Type B pancreatic cell (in vitro differentiated cells): ENCODE measurements at regions not wholly inside any gene's neighbourhood (a gene's known extent, or its start where the extent isn't known, plus 50 kb on each side); places are given as distances from the start of the nearest gene placed in this dataset.

Experiments
- DNase-seq: peaks from one replicate; pipeline ENCODE4 v3.0.0; 2021; ENCODE audit warnings: mixed read lengths; ENCODE audit not compliant: unreplicated experiment; ENCODE audit errors: extremely low spot score
- H3K27ac Mint-ChIP-seq: 2 replicates; pipeline ENCODE4 v1.8.0; 2021; ENCODE audit warnings: mild to moderate bottlenecking, mixed read lengths
- H3K27me3 Mint-ChIP-seq: 2 replicates; pipeline ENCODE4 v1.8.0; 2021; ENCODE audit warnings: mixed read lengths
- H3K36me3 Mint-ChIP-seq: 2 replicates; pipeline ENCODE4 v1.8.0; 2021; ENCODE audit warnings: mixed read lengths
- H3K4me1 Mint-ChIP-seq: one replicate; pipeline ENCODE4 v1.8.0; 2021; ENCODE audit warnings: mixed read lengths; ENCODE audit not compliant: unreplicated experiment
- H3K4me3 Mint-ChIP-seq: 2 replicates; pipeline ENCODE4 v1.8.0; 2021; ENCODE audit warnings: mild to moderate bottlenecking, mixed read lengths
- H3K9me3 Mint-ChIP-seq: 2 replicates; pipeline ENCODE4 v1.8.0; 2021; ENCODE audit warnings: mixed read lengths
- TF ChIP-seq, protein P1 (sequence below): fragments of 200-600 bp; sonication (generic); conservative IDR thresholded peaks from 2 replicates; pipeline ENCODE4 v1.5.0; 2021; ENCODE audit warnings: antibody characterized with exemption, mild to moderate bottlenecking

DNA sequence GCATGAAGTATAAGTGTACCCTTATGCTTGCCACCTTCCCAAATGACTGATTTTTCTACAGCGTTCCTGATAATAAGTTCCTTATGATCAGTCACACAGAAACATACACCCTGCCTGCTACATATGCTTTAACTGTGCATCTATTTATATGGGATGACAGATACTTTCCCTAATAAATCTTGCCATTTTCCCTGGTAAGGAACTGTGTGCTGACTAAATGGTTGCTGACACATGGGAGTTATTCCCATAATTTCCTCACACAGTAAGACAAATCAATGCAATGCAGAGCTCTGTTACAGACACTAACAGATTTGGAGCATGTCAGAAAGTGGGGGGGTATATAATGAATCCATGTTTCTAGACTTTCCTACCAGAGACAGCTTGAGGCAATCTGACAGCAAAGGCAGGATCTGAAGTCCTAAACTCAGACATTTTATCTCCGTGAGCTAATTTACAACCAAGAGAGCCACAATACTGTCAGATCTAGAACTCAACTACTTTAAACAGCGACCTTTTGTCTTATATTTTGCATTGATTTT lies 86.9 kb upstream of the TCF12 start:
- Mint-ChIP-seq H3K4me1 (no peaks in the 10 kb centered on the region), H3K27ac (no peak overlapping the region)

DNA sequence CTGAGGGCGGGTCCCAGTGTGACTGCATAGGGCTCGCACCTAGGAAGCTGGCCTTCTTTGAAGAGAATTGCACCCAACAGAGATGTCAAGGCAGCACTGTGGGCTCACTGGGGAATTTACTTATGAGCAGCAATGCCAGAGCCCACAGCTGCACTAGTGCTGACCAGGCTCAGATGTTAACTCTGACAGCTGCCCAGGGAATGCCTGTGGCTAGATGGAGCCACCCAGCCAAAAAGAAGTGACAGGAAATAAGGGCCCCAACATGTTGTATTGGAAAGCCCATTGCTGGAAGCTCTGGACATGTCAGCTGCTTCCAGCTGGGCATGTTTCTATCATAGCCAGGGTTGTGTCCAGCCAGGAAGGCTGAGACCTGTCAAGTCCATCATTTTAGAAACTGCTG lies 90.9 kb upstream of the ZNF280D start:
- Mint-ChIP-seq H3K36me3 (no peaks in the 10 kb centered on the region), H3K4me3 (no peak overlapping the region), H3K4me1 (peaks cover 10% of the 10 kb centered on the region), H3K27ac (no peak overlapping the region), H3K9me3 (no peaks in the 10 kb centered on the region), H3K27me3 (no peaks in the 10 kb centered on the region)
- TF ChIP-seq, protein P1, sequence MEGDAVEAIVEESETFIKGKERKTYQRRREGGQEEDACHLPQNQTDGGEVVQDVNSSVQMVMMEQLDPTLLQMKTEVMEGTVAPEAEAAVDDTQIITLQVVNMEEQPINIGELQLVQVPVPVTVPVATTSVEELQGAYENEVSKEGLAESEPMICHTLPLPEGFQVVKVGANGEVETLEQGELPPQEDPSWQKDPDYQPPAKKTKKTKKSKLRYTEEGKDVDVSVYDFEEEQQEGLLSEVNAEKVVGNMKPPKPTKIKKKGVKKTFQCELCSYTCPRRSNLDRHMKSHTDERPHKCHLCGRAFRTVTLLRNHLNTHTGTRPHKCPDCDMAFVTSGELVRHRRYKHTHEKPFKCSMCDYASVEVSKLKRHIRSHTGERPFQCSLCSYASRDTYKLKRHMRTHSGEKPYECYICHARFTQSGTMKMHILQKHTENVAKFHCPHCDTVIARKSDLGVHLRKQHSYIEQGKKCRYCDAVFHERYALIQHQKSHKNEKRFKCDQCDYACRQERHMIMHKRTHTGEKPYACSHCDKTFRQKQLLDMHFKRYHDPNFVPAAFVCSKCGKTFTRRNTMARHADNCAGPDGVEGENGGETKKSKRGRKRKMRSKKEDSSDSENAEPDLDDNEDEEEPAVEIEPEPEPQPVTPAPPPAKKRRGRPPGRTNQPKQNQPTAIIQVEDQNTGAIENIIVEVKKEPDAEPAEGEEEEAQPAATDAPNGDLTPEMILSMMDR: no peak
- no peak for DNase-seq

More for the DNA sequence above, 86.9 kb upstream of the TCF12 start:
- Mint-ChIP-seq H3K9me3 (no peaks in the 10 kb centered on the region), H3K27me3 (no peaks in the 10 kb centered on the region), H3K36me3 (no peaks in the 10 kb centered on the region), H3K4me3 (no peak overlapping the region)
- DNase-seq: no peak
- TF ChIP-seq, protein P1: no peak

DNA sequence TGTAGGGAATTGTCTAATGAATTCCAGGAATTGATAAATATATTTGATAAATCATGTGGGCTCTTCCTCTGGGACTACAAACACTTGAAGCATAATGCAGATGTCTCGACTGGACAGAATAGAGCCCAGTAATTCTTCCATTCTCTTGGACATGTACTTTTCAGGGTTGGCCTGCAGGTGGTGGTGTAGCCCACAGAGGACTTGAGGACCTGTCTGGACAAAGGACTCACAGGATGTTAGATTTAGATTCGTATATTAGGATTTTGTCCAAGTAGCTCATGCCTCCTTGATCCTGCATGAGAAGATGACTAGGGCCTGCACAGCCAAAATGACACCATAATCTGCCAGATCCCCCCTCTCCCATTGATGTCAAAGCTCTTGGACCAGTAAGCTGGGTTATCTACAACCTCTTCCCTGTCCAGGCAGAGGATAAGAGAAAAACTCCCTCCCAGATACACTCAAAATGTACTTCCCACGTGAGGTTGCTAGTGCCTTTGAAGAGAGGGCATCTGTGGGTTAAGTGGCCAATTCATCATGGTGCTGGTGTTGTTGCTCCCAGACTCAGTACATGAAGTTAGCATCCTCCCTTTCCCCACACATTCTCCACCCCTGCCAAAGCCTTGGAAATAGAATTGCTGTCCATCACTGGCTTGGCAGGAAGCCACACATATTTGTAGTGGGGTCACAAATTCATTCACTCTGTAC lies 88.6 kb upstream of the ZNF280D start:
- no peaks in the 10 kb centered on the region for H3K36me3 Mint-ChIP-seq
- H3K27ac Mint-ChIP-seq: no peak overlapping the region
- TF ChIP-seq, protein P1: peak; percentile 76
- H3K4me1 Mint-ChIP-seq: peaks cover 14% of the 10 kb centered on the region
- no peak for DNase-seq
- H3K9me3 Mint-ChIP-seq: no peaks in the 10 kb centered on the region
- H3K4me3 Mint-ChIP-seq: no peak overlapping the region
- H3K27me3 Mint-ChIP-seq: no peaks in the 10 kb centered on the region

DNA sequence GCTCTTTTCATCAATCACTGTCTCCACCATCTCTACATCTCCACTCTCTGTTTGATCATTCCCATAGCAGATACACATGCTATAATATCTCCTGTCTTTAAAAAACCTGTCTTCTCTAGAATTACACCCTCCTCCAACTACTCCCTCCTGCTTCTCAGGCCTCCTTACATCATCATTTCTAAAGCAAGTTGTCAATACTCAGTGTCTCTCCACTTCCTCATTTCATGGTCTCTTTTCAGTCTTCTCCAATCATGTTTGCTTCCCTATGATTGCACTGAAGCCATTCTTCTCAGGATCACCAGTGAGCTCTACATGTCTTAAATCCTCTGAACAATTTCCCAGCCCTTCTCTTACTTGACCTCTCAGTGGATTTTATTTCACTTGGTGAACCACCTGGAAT lies 87.0 kb upstream of the ZNF280D start:
- Mint-ChIP-seq H3K9me3 (no peaks in the 10 kb centered on the region), H3K4me1 (peaks cover 16% of the 10 kb centered on the region), H3K27me3 (no peaks in the 10 kb centered on the region), H3K4me3 (no peak overlapping the region), H3K27ac (no peak overlapping the region), H3K36me3 (no peaks in the 10 kb centered on the region)
- TF ChIP-seq, protein P1: no peak
- no peak for DNase-seq

DNA sequence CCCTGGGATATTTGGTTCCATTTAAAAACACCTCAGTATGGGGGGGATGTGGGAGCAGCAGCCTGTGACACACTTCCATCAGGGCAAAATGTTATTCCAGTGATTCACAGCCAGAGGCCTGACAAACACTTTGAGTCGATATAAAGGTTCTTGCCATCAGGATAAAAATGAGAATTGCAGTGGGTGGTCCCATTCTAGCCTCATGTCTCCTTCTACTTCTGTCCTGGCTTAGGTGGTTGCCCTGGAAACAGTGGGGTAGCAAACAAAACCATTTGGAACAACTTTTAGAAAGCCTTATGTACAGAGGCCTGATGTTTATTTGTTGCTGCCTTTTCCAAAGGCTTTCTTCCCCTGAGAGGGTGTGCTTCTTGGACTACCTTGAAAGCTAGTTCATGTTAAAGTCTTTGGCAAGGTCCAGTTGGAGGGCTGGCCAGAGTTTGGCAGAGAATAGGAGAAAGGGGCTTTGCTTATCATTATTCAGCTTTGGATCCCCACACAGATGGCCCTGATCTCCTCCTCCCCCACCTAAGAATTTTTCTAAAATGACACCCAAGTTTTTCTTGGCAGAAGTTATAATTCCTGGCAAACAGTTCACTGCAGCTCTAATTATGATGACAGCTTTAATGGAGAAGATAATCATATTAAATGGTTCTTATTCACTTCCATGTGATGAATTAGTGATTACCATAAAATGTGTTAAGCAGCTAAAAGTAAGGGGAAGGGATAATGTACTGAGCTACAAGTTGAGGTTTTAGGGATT lies 84.2 kb upstream of the ZNF280D start:
- Mint-ChIP-seq H3K27ac (no peak overlapping the region), H3K4me3 (no peak overlapping the region), H3K36me3 (no peaks in the 10 kb centered on the region), H3K9me3 (peaks cover 6% of the 10 kb centered on the region), H3K27me3 (no peaks in the 10 kb centered on the region), H3K4me1 (peaks cover 14% of the 10 kb centered on the region)
- no peak for DNase-seq
- TF ChIP-seq, protein P1: no peak
